NCI-H187 (cell line): ENCODE measurements at regions not wholly inside any gene's neighbourhood (a gene's known extent, or its start where the extent isn't known, plus 50 kb on each side); places are given as distances from the start of the nearest gene placed in this dataset.
A peak's percentile ranks its signal among the peaks of the same experiment; 100 is the strongest.

Experiments
- DNase-seq, 2 experiments: peaks; one replicate each; lab custom pipeline; 2025; lab: John Stamatoyannopoulos, UW

- no peak for DNase-seq
Observed at GRCh38 chr20:10771435-10772140, 97.8 kb upstream of the JAG1 start.

- DNase-seq = no peak
Observed at GRCh38 chr20:10774357-10774943, 100.7 kb upstream of the JAG1 start.

GRCh38 chr20:10777710-10778109, 103.9 kb upstream of the JAG1 start:
- DNase-seq = no peak

GRCh38 chr20:10779911-10780310, 106.1 kb upstream of the JAG1 start:
- no peak for DNase-seq

- no peak for DNase-seq
Observed at GRCh38 chr20:10780901-10781300, 107.1 kb upstream of the JAG1 start.

GRCh38 chr20:10781526-10781925, 107.7 kb upstream of the JAG1 start:
- no peak for DNase-seq

GRCh38 chr20:10783707-10784553, 110.1 kb upstream of the JAG1 start:
- no peak for DNase-seq

GRCh38 chr20:10784554-10785183, 110.9 kb upstream of the JAG1 start:
- no peak for DNase-seq

GRCh38 chr20:10786678-10787077, 112.9 kb upstream of the JAG1 start:
- no peak for DNase-seq

GRCh38 chr20:10788055-10788454, 114.3 kb upstream of the JAG1 start:
- no peak for DNase-seq

GRCh38 chr20:10788877-10789276, 115.1 kb upstream of the JAG1 start:
- DNase-seq = no peak

- DNase-seq = no peak
Observed at GRCh38 chr20:10789386-10789785, 115.6 kb upstream of the JAG1 start.

GRCh38 chr20:10790013-10790412, 116.2 kb upstream of the JAG1 start:
- no peak for DNase-seq

GRCh38 chr20:10792291-10792690, 118.5 kb upstream of the JAG1 start:
- DNase-seq = no peak

GRCh38 chr20:10793766-10794165, 120.0 kb upstream of the JAG1 start:
- DNase-seq = peak; percentile 17 to 51

GRCh38 chr20:10794765-10795164, 121.0 kb upstream of the JAG1 start:
- no peak for DNase-seq

GRCh38 chr20:10795286-10796026, 121.7 kb upstream of the JAG1 start:
- DNase-seq = no peak

- DNase-seq = no peak
Observed at GRCh38 chr20:10798811-10799210, 125.0 kb upstream of the JAG1 start.

GRCh38 chr20:10799735-10800134, 125.9 kb upstream of the JAG1 start:
- DNase-seq = no peak

- DNase-seq = peak in 1 of 2 experiments; percentile 8
Observed at GRCh38 chr20:10800288-10800687, 126.5 kb upstream of the JAG1 start.

GRCh38 chr20:10802236-10802635, 128.4 kb upstream of the JAG1 start:
- no peak for DNase-seq

GRCh38 chr20:10805764-10806163, 132.0 kb upstream of the JAG1 start:
- no peak for DNase-seq
